Body of pancreas (tissue), 4 donors: ENCODE measurements at regions not wholly inside any gene's neighbourhood (a gene's known extent, or its start where the extent isn't known, plus 50 kb on each side); places are given as distances from the start of the nearest gene placed in this dataset.

Experiments used
- ATAC-seq: fragments of 150-250 bp; one replicate; pipeline ENCODE4 v1.9.1; 2016
- DNase-seq, 4 donors: peaks; one replicate each; pipeline ENCODE4 v3.0.0-alpha.2; 2019
- H3K27ac ChIP-seq, 4 donors: fragments of 200-600 bp; sonication (generic); 1 replicate in 3 of 4; 2 replicates in 1 of 4; pipeline versions ENCODE4 v1.5.1 to v1.6.1; 2016 to 2019; ENCODE audit warnings: mild to moderate bottlenecking in 1 of 4, mixed read lengths in 1 of 4, moderate library complexity in 1 of 4
- H3K27me3 ChIP-seq, 2 donors: fragments of 200-600 bp; sonication (generic); one replicate each; pipeline ENCODE4 v1.6.0; 2016; ENCODE audit warnings: mild to moderate bottlenecking in 1 of 2
- H3K36me3 ChIP-seq, 2 donors: fragments of 200-600 bp; sonication (generic); replicated peaks in 1 of 2; 2 replicates each; pipeline ENCODE4 v1.5.1; 2016; ENCODE audit warnings: low read depth in 2 of 2; ENCODE audit not compliant: insufficient read depth in 1 of 2
- H3K4me1 ChIP-seq: fragments of 200-600 bp; sonication (generic); one replicate; pipeline ENCODE4 v1.6.0; 2016
- H3K4me3 ChIP-seq, 2 donors: fragments of 200-600 bp; sonication (generic); 1 replicate in 1 of 2; 2 replicates in 1 of 2; pipeline ENCODE4 v1.5.1; 2016 to 2019
- H3K9me3 ChIP-seq, 3 donors: fragments of 200-600 bp; sonication (generic); 1 replicate in 2 of 3; 2 replicates in 1 of 3; pipeline ENCODE4 v1.5.1; 2016
- POLR2A ChIP-seq, 3 donors: fragments of 450-650 bp; IDR thresholded peaks; one replicate each; pipeline ENCODE4 v1.6.1; 2016; ENCODE audit warnings: antibody characterized with exemption in 3 of 3, mild to moderate bottlenecking in 2 of 3
- WGBS, 2 donors: methylation state at CpG; one replicate each; pipeline ENCODE4 v1.1.5; 2017; 5-methylcytosine and 5-hydroxymethylcytosine counted together
- intact Hi-C: fragments of 100-400 bp; cut with DNase I; formaldehyde crosslinking; loops from one replicate; pipeline ENCODE4 v1.15.1; 2023
- TF ChIP-seq, protein P1 (sequence below), 7 experiments: fragments of 450-650 bp in 4 of 7; fragments of 200-600 bp in 3 of 7; sonication (generic) in 3 of 7; IDR thresholded peaks; one replicate each; pipeline ENCODE4 v1.5.1; 2016 to 2019; ENCODE audit warnings: antibody characterized with exemption in 7 of 7

DNA sequence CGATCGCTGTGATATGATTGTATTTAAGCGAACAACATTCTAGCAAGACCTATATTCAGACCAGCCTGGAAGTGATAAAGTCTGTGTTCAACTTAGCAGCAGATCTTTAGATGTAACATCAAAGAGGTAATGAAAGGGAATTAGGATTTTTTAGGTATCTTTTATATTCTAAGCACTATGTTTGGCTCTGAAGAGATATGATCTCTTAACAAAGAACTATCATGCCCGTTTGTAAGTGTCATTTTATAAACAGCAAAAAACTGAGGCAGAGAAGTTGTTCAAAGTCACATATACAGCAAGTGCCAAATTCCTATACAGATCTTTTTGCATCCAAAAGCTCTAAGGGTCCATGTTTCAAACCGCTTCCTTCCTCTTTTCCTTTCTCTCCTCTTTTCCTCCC lies 53.0 kb upstream of the TIAM1 start:
- 67 to 77% methylated on average over 5 of the region's 5 CpGs for WGBS, 2 donors
- H3K27me3 ChIP-seq = no peaks in the 10 kb centered on the region
- DNase-seq = no peak
- ATAC-seq = no peak
- TF ChIP-seq POLR2A (IDR thresholded peaks at IDR 0.05) = no peak
- TF ChIP-seq, protein P1, sequence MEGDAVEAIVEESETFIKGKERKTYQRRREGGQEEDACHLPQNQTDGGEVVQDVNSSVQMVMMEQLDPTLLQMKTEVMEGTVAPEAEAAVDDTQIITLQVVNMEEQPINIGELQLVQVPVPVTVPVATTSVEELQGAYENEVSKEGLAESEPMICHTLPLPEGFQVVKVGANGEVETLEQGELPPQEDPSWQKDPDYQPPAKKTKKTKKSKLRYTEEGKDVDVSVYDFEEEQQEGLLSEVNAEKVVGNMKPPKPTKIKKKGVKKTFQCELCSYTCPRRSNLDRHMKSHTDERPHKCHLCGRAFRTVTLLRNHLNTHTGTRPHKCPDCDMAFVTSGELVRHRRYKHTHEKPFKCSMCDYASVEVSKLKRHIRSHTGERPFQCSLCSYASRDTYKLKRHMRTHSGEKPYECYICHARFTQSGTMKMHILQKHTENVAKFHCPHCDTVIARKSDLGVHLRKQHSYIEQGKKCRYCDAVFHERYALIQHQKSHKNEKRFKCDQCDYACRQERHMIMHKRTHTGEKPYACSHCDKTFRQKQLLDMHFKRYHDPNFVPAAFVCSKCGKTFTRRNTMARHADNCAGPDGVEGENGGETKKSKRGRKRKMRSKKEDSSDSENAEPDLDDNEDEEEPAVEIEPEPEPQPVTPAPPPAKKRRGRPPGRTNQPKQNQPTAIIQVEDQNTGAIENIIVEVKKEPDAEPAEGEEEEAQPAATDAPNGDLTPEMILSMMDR (IDR thresholded peaks at IDR 0.05) = no peak
- no peaks in the 10 kb centered on the region for H3K36me3 ChIP-seq
- no peak overlapping the region for H3K27ac ChIP-seq
- intact Hi-C loops = no loop called here
- H3K4me3 ChIP-seq = no peak overlapping the region
- no peaks in the 10 kb centered on the region for H3K9me3 ChIP-seq
- H3K4me1 ChIP-seq = no peaks in the 10 kb centered on the region

DNA sequence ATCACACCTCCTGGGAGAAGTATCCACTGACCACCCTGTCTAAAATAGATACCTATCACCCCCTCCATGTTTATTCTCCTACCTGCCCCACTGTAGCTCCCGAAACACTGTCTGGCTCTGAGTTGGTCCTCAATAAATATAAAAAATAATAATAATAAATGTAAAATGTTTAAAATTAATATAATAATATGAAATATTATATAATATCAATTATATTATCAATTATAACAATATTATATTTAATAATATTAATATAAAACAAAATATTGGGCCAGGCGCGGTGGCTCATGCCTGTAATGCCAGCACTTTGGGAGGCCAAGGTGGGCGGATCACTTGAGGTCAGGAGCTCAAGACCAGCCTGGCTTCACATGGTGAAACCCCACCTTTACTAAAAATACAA lies 52.3 kb upstream of the TIAM1 start:
- ATAC-seq (no peak), DNase-seq (no peak)
- no peak overlapping the region for H3K27ac ChIP-seq
- 88 to 94% methylated on average over 4 of the region's 4 CpGs for WGBS, 2 donors
- intact Hi-C loops = no loop called here
- no peaks in the 10 kb centered on the region for H3K9me3 ChIP-seq
- no peaks in the 10 kb centered on the region for H3K36me3 ChIP-seq
- TF ChIP-seq POLR2A (IDR thresholded peaks at IDR 0.05) = no peak
- TF ChIP-seq, protein P1 (IDR thresholded peaks at IDR 0.05) = no peak
- H3K27me3 ChIP-seq = no peaks in the 10 kb centered on the region
- no peak overlapping the region for H3K4me3 ChIP-seq
- H3K4me1 ChIP-seq = no peaks in the 10 kb centered on the region

DNA sequence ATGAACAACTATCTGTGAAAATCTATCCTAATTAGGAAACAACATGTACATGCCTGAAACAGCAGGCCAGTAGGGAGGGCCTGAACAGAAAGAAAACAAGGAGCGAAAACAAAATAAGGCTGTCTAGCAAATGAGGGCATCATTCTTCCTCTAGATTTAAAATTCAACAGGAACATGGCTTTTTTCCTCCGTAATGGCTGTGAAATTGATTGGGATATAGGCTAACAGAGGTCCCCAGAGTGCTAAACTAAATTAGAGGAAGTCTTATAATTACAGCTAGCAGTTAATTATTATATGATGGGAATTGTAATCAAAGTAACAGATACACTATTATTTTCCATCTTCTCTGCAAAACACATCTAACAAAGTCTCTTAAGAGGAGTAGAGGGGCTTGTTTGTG lies 51.7 kb upstream of the TIAM1 start:
- no peaks in the 10 kb centered on the region for H3K9me3 ChIP-seq
- H3K27ac ChIP-seq = no peak overlapping the region
- DNase-seq (no peak), ATAC-seq (no peak)
- TF ChIP-seq, protein P1 (IDR thresholded peaks at IDR 0.05) = no peak
- no peak for TF ChIP-seq POLR2A (IDR thresholded peaks at IDR 0.05)
- no peaks in the 10 kb centered on the region for H3K36me3 ChIP-seq
- H3K4me1 ChIP-seq = no peaks in the 10 kb centered on the region
- intact Hi-C loops = no loop called here
- H3K4me3 ChIP-seq = no peak overlapping the region
- WGBS, 2 donors = 59 to 65% methylated on average over 2 of the region's 2 CpGs
- no peaks in the 10 kb centered on the region for H3K27me3 ChIP-seq

DNA sequence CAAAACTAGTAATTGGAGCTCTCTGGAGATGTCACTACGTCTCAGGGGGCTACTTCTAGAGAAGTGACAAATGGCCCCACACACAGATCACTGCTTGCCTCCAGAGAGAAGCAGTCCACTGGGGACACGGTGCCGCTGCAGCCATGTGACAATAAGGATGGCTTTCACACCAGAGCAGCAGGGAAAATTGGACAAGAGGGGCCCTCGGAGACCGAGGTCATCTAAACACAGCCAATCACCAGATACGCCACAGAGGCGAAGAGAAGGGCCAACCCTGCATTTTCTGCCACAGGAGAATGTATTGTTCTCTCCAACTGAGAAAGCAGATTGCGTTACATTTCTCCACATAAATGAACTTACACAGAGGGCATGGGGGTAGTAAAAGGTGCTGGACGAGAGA lies 51.2 kb upstream of the TIAM1 start:
- ATAC-seq = no peak
- DNase-seq = no peak
- intact Hi-C loops = no loop called here
- H3K4me1 ChIP-seq = no peaks in the 10 kb centered on the region
- H3K27me3 ChIP-seq = no peaks in the 10 kb centered on the region
- TF ChIP-seq, protein P1 (IDR thresholded peaks at IDR 0.05) = no peak
- no peak for TF ChIP-seq POLR2A (IDR thresholded peaks at IDR 0.05)
- no peak overlapping the region for H3K27ac ChIP-seq
- H3K36me3 ChIP-seq = no peaks in the 10 kb centered on the region
- 49 to 51% methylated on average over 9 of the region's 9 CpGs for WGBS, 2 donors
- no peaks in the 10 kb centered on the region for H3K9me3 ChIP-seq
- no peak overlapping the region for H3K4me3 ChIP-seq

DNA sequence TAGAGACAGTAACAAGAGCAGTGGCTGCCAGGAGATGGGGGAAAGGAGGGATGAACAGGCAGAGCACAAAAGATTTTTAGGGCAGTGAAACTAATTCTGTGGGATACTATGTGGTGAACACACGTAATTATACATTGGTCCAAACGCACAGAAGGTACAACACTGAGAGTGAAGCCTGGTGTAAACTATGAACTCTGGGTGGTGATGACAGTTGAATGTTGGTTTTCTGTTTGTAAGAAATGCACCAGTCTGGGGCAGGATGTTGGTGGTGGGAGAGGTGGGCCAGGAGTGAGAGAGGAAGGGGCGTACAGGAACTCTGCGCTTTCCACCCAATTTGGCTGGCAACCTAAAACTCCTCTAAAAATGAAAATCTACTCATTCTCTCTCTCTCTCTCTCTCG lies 50.2 kb upstream of the TIAM1 start:
- TF ChIP-seq POLR2A (IDR thresholded peaks at IDR 0.05) = no peak
- TF ChIP-seq, protein P1 (IDR thresholded peaks at IDR 0.05) = no peak
- H3K36me3 ChIP-seq = no peaks in the 10 kb centered on the region
- H3K27me3 ChIP-seq = no peaks in the 10 kb centered on the region
- intact Hi-C loops = no loop called here
- H3K9me3 ChIP-seq = no peaks in the 10 kb centered on the region
- WGBS, 2 donors = 57 to 63% methylated on average over 5 of the region's 5 CpGs
- no peak for DNase-seq
- no peak for ATAC-seq
- H3K4me1 ChIP-seq = no peaks in the 10 kb centered on the region
- no peak overlapping the region for H3K27ac ChIP-seq
- H3K4me3 ChIP-seq = no peak overlapping the region
